ENCODE measurements at regions not wholly inside any gene's neighbourhood (a gene's known extent, or its start where the extent isn't known, plus 50 kb on each side); places are given as distances from the start of the nearest gene placed in this dataset.
"Not testable (repeated sequence)": the region's sequence is repeated elsewhere in the genome, so short reads cannot be mapped to it uniquely, and the experiment has no call there.

DNA sequence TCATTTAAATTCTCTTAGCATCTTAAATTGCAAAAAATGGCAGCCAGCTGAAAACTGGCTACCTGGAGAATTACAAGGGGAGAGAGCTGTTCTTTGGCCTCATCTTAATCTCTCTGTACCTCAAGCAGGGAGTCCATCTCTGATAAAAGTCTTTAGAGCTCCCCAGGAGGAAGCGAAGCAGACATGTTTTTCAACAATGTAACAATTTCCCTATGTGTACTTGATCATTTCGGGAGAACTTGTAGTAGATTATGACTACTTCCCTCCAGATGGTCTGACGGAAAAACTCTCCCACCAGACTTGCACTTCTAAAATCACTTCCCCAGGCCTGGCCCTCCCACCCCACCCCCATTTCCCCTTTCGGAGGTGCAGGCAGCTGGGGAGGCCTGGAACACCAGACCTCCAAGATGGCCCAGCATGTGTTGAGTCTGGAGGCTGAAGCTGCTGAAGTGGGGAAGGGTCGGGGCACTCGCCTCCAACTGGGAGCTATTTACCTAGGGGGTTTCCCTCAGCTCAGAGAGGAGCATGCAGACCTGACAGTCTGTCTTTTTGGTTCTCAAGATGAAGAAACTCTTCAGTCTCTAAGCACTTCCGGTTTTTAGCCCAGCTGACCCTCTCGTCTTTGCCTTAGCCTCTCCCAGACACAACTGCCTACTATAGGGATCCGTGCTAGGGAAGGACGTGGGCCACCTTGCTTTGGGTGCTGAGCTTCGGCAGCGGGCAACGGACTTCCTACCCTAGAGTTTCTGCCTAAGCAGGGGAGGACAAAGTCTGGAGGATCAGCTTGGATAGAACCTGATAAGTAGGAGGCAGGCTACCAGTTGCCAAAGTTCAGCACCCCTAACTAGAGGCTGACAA lies 164.0 kb upstream of the TBL1XR1 start:
- Histone ChIP-seq H3K79me2 (ENCODE audit: control insufficient read depth, insufficient read depth, low read length, poor library complexity) (peaks cover 2% of the 10 kb centered on the region), H3K4me3 (ENCODE audit: low read depth, low read length) (no peak overlapping the region), H3K36me3 (ENCODE audit: control insufficient read depth in 1 of 2, insufficient read depth in 2 of 2, low read length in 2 of 2) (no peaks in the 10 kb centered on the region), H2AK5ac (ENCODE audit: low read length) (peak overlapping the region; percentile 85), H3K27ac (ENCODE audit: low read depth, low read length) (no peak overlapping the region), H3K9ac (ENCODE audit: low read length) (no peak overlapping the region), H2BK12ac (ENCODE audit: low read length) (peak overlapping the region; percentile 97), H4K8ac (ENCODE audit: low read depth, low read length) (peak overlapping the region; percentile 30), H4K12ac (ENCODE audit: low read depth, low read length) (no peak overlapping the region), H3K27me3 (ENCODE audit: insufficient read depth, low read length) (no peaks in the 10 kb centered on the region), H3K23ac (ENCODE audit: low read length) (no peak overlapping the region), H3K4ac (ENCODE audit: low read depth, low read length) (peak overlapping the region; percentile 56), H3K18ac (ENCODE audit: low read length) (peak overlapping the region; percentile 77), H3K4me1 (ENCODE audit: control insufficient read depth in 1 of 2, insufficient read depth in 2 of 2, low read length in 2 of 2) (peaks cover 27 to 32% of the 10 kb centered on the region in 2 experiments), H3K79me1 (ENCODE audit: low read length) (peaks cover 30% of the 10 kb centered on the region), H3K4me2 (ENCODE audit: low read length) (no peak overlapping the region), H2BK5ac (ENCODE audit: low read depth, low read length, poor library complexity) (peak overlapping the region; percentile 74), H4K91ac (ENCODE audit: low read depth, low read length) (peak overlapping the region; percentile 87), H2AFZ (ENCODE audit: insufficient read depth, low read length, poor library complexity) (no peak overlapping the region), H2BK120ac (ENCODE audit: insufficient read depth, low read length, poor library complexity) (peak overlapping the region; percentile 73), H3K9me3 (ENCODE audit: insufficient read depth, low read depth, low read length) (peaks cover 2% of the 10 kb centered on the region), H3K14ac (ENCODE audit: low read length) (peak overlapping the region; percentile 80)
- no CpG with 5 or more reads among the region's 13 CpGs for WGBS (ENCODE audit: extremely low coverage, insufficient coverage, insufficient read length)
- DNase-seq: no peak

DNA sequence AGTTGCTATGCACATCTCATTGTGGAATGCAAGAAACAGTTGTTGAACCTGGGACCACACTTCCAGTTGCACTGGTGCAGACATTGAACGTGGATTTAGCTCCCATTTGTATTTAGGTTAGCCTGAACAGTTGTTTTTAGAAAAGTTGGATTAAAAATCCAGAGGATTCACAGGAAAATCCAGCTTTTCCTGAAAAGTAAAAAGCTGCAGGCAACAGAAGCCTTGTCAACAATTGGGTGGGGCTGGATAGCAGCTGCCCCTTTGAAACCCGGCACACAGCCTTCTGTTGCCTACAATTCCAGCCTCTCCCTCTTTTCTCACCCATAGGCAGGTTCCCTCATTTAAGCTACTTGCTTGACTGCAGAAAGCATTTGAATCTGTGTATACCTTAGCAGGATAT lies 165.3 kb upstream of the TBL1XR1 start:
- H2AFZ ChIP-seq (ENCODE audit: insufficient read depth, low read length, poor library complexity): no peak overlapping the region
- no peak overlapping the region for H2BK120ac ChIP-seq (ENCODE audit: insufficient read depth, low read length, poor library complexity)
- H3K18ac ChIP-seq (ENCODE audit: low read length): no peak overlapping the region
- H3K4me2 ChIP-seq (ENCODE audit: low read length): no peak overlapping the region
- no peaks in the 10 kb centered on the region for H3K36me3 ChIP-seq (ENCODE audit: control insufficient read depth in 1 of 2, insufficient read depth in 2 of 2, low read length in 2 of 2)
- no peak overlapping the region for H4K12ac ChIP-seq (ENCODE audit: low read depth, low read length)
- H3K4ac ChIP-seq (ENCODE audit: low read depth, low read length): no peak overlapping the region
- H3K27me3 ChIP-seq (ENCODE audit: insufficient read depth, low read length): no peaks in the 10 kb centered on the region
- no peak overlapping the region for H3K4me3 ChIP-seq (ENCODE audit: low read depth, low read length)
- no peak overlapping the region for H3K23ac ChIP-seq (ENCODE audit: low read length)
- no peak overlapping the region for H2BK5ac ChIP-seq (ENCODE audit: low read depth, low read length, poor library complexity)
- peaks cover 20 to 27% of the 10 kb centered on the region in 2 experiments for H3K4me1 ChIP-seq (ENCODE audit: control insufficient read depth in 1 of 2, insufficient read depth in 2 of 2, low read length in 2 of 2)
- H2AK5ac ChIP-seq (ENCODE audit: low read length): no peak overlapping the region
- H3K27ac ChIP-seq (ENCODE audit: low read depth, low read length): no peak overlapping the region
- H2BK12ac ChIP-seq (ENCODE audit: low read length): no peak overlapping the region
- H3K79me1 ChIP-seq (ENCODE audit: low read length): peaks cover 29% of the 10 kb centered on the region
- H4K91ac ChIP-seq (ENCODE audit: low read depth, low read length): no peak overlapping the region
- H3K9ac ChIP-seq (ENCODE audit: low read length): no peak overlapping the region
- peaks cover 2% of the 10 kb centered on the region for H3K9me3 ChIP-seq (ENCODE audit: insufficient read depth, low read depth, low read length)
- no peak for DNase-seq
- no peak overlapping the region for H4K8ac ChIP-seq (ENCODE audit: low read depth, low read length)
- H3K14ac ChIP-seq (ENCODE audit: low read length): no peak overlapping the region
- WGBS (ENCODE audit: extremely low coverage, insufficient coverage, insufficient read length): no CpG with 5 or more reads among the region's 2 CpGs
- peaks cover 2% of the 10 kb centered on the region for H3K79me2 ChIP-seq (ENCODE audit: control insufficient read depth, insufficient read depth, low read length, poor library complexity)

GRCh38 chr3:177364236-177364635 lies 167.0 kb upstream of the TBL1XR1 start:
- H3K18ac ChIP-seq (ENCODE audit: low read length): no peak overlapping the region
- H3K36me3 ChIP-seq (ENCODE audit: control insufficient read depth in 1 of 2, insufficient read depth in 2 of 2, low read length in 2 of 2): no peaks in the 10 kb centered on the region
- no peak overlapping the region for H4K91ac ChIP-seq (ENCODE audit: low read depth, low read length)
- peaks cover 18% of the 10 kb centered on the region for H3K79me1 ChIP-seq (ENCODE audit: low read length)
- H3K27me3 ChIP-seq (ENCODE audit: insufficient read depth, low read length): no peaks in the 10 kb centered on the region
- no peak overlapping the region for H4K8ac ChIP-seq (ENCODE audit: low read depth, low read length)
- no peak overlapping the region for H3K14ac ChIP-seq (ENCODE audit: low read length)
- no peak overlapping the region for H3K4me3 ChIP-seq (ENCODE audit: low read depth, low read length)
- H3K4ac ChIP-seq (ENCODE audit: low read depth, low read length): no peak overlapping the region
- no peak overlapping the region for H2BK120ac ChIP-seq (ENCODE audit: insufficient read depth, low read length, poor library complexity)
- WGBS (ENCODE audit: extremely low coverage, insufficient coverage, insufficient read length): no CpG with 5 or more reads among the region's 4 CpGs
- H3K27ac ChIP-seq (ENCODE audit: low read depth, low read length): no peak overlapping the region
- H2AFZ ChIP-seq (ENCODE audit: insufficient read depth, low read length, poor library complexity): no peak overlapping the region
- H3K79me2 ChIP-seq (ENCODE audit: control insufficient read depth, insufficient read depth, low read length, poor library complexity): peaks cover 2% of the 10 kb centered on the region
- H3K4me1 ChIP-seq (ENCODE audit: control insufficient read depth in 1 of 2, insufficient read depth in 2 of 2, low read length in 2 of 2): peaks cover 12 to 18% of the 10 kb centered on the region in 2 experiments
- no peak overlapping the region for H2BK5ac ChIP-seq (ENCODE audit: low read depth, low read length, poor library complexity)
- no peak overlapping the region for H3K23ac ChIP-seq (ENCODE audit: low read length)
- no peak overlapping the region for H3K4me2 ChIP-seq (ENCODE audit: low read length)
- H4K12ac ChIP-seq (ENCODE audit: low read depth, low read length): no peak overlapping the region
- no peak for DNase-seq
- H3K9me3 ChIP-seq (ENCODE audit: insufficient read depth, low read depth, low read length): peaks cover 2% of the 10 kb centered on the region
- H2BK12ac ChIP-seq (ENCODE audit: low read length): no peak overlapping the region
- no peak overlapping the region for H2AK5ac ChIP-seq (ENCODE audit: low read length)
- H3K9ac ChIP-seq (ENCODE audit: low read length): no peak overlapping the region

- not testable (repeated sequence) for DNase-seq; H3K27ac ChIP-seq (ENCODE audit: low read depth, low read length); H4K91ac ChIP-seq (ENCODE audit: low read depth, low read length); H3K36me3 ChIP-seq (ENCODE audit: control insufficient read depth in 1 of 2, insufficient read depth in 2 of 2, low read length in 2 of 2); H3K14ac ChIP-seq (ENCODE audit: low read length); H3K9ac ChIP-seq (ENCODE audit: low read length); H3K79me2 ChIP-seq (ENCODE audit: control insufficient read depth, insufficient read depth, low read length, poor library complexity); H2BK12ac ChIP-seq (ENCODE audit: low read length); H4K12ac ChIP-seq (ENCODE audit: low read depth, low read length); H3K9me3 ChIP-seq (ENCODE audit: insufficient read depth, low read depth, low read length); H3K4ac ChIP-seq (ENCODE audit: low read depth, low read length); H3K4me2 ChIP-seq (ENCODE audit: low read length); H2BK120ac ChIP-seq (ENCODE audit: insufficient read depth, low read length, poor library complexity); H3K4me3 ChIP-seq (ENCODE audit: low read depth, low read length); H2BK5ac ChIP-seq (ENCODE audit: low read depth, low read length, poor library complexity); H4K8ac ChIP-seq (ENCODE audit: low read depth, low read length); H2AFZ ChIP-seq (ENCODE audit: insufficient read depth, low read length, poor library complexity); H3K23ac ChIP-seq (ENCODE audit: low read length); H3K27me3 ChIP-seq (ENCODE audit: insufficient read depth, low read length); H3K18ac ChIP-seq (ENCODE audit: low read length)
- WGBS (ENCODE audit: extremely low coverage, insufficient coverage, insufficient read length): no CpG with 5 or more reads among the region's 3 CpGs
- Histone ChIP-seq H3K79me1 (ENCODE audit: low read length) (peaks cover 11% of the 10 kb centered on the region), H2AK5ac (ENCODE audit: low read length) (peak overlapping the region; percentile 51), H3K4me1 (ENCODE audit: control insufficient read depth in 1 of 2, insufficient read depth in 2 of 2, low read length in 2 of 2) (peaks cover 8 to 15% of the 10 kb centered on the region in 2 experiments)
These were observed 168.0 kb upstream of the TBL1XR1 start for GRCh38 chr3:177365294-177365693.

All from trophoblast cell (in vitro differentiated cells and primary cell).